Esophagus squamous epithelium (tissue), 4 donors: ENCODE measurements at regions not wholly inside any gene's neighbourhood (a gene's known extent, or its start where the extent isn't known, plus 50 kb on each side); places are given as distances from the start of the nearest gene placed in this dataset.

Source experiments
- CTCF ChIP-seq, 6 experiments: fragments of 450-650 bp in 4 of 6; fragments of 200-600 bp in 2 of 6; sonication (generic) in 2 of 6; IDR thresholded peaks; one replicate each; pipeline ENCODE4 v1.5.1; 2016 to 2019; ENCODE audit warnings: antibody characterized with exemption in 6 of 6, mild to moderate bottlenecking in 4 of 6, moderate library complexity in 4 of 6
- POLR2A ChIP-seq, 4 donors: fragments of 450-650 bp; IDR thresholded peaks; one replicate each; pipeline ENCODE4 v1.6.1; 2017; ENCODE audit warnings: antibody characterized with exemption in 4 of 4, mild to moderate bottlenecking in 4 of 4, moderate library complexity in 3 of 4

- TF ChIP-seq POLR2A (IDR thresholded peaks at IDR 0.05) (no peak), CTCF (IDR thresholded peaks at IDR 0.05) (no peak)
Observed at GRCh38 chr5:5671823-5672222, 249.3 kb downstream of the ICE1 start.
